ENCODE measurements at regions not wholly inside any gene's neighbourhood (a gene's known extent, or its start where the extent isn't known, plus 50 kb on each side); places are given as distances from the start of the nearest gene placed in this dataset.
"Not testable (repeated sequence)": the region's sequence is repeated elsewhere in the genome, so short reads cannot be mapped to it uniquely, and the experiment has no call there.

- DNase-seq (ENCODE audit: low read depth) = no peak
- TF ChIP-seq CTCF (conservative IDR thresholded peaks at IDR 0.05; ENCODE audit: low read depth, low read length) = no peak
- no peak overlapping the region for H3K4me3 ChIP-seq (ENCODE audit: low read length)
Measured at GRCh38 chr4:179344861-179345260, 1902.6 kb upstream of the AGA start.

GRCh38 chr4:179352221-179352620, 1910.0 kb upstream of the AGA start:
- no peak overlapping the region for H3K4me3 ChIP-seq (ENCODE audit: low read length)
- no peak for DNase-seq (ENCODE audit: low read depth)
- TF ChIP-seq CTCF (conservative IDR thresholded peaks at IDR 0.05; ENCODE audit: low read depth, low read length) = no peak

GRCh38 chr4:179353786-179354185, 1911.5 kb upstream of the AGA start:
- DNase-seq (ENCODE audit: low read depth) = peak; percentile 49
- TF ChIP-seq CTCF (conservative IDR thresholded peaks at IDR 0.05; ENCODE audit: low read depth, low read length) = no peak
- H3K4me3 ChIP-seq (ENCODE audit: low read length) = no peak overlapping the region

GRCh38 chr4:179361978-179362486, 1919.8 kb upstream of the AGA start:
- DNase-seq (ENCODE audit: low read depth) = no peak
- H3K4me3 ChIP-seq (ENCODE audit: low read length) = no peak overlapping the region
- TF ChIP-seq CTCF (conservative IDR thresholded peaks at IDR 0.05; ENCODE audit: low read depth, low read length) = no peak

GRCh38 chr4:179365932-179366331, 1923.7 kb upstream of the AGA start:
- not testable (repeated sequence) for H3K4me3 ChIP-seq (ENCODE audit: low read length); DNase-seq (ENCODE audit: low read depth)

GRCh38 chr4:179372242-179372641, 1930.0 kb upstream of the AGA start:
- DNase-seq (ENCODE audit: low read depth) = no peak
- TF ChIP-seq CTCF (conservative IDR thresholded peaks at IDR 0.05; ENCODE audit: low read depth, low read length) = no peak
- H3K4me3 ChIP-seq (ENCODE audit: low read length) = no peak overlapping the region

GRCh38 chr4:179372746-179373145, 1930.5 kb upstream of the AGA start:
- no peak for DNase-seq (ENCODE audit: low read depth)
- no peak overlapping the region for H3K4me3 ChIP-seq (ENCODE audit: low read length)
- no peak for TF ChIP-seq CTCF (conservative IDR thresholded peaks at IDR 0.05; ENCODE audit: low read depth, low read length)

- H3K4me3 ChIP-seq (ENCODE audit: low read length); DNase-seq (ENCODE audit: low read depth): not testable (repeated sequence)
Measured at GRCh38 chr4:179378847-179379246, 1936.6 kb upstream of the AGA start.

All from retinal pigment epithelial cell (primary cell).